HG03457 (cell line): ENCODE measurements at regions not wholly inside any gene's neighbourhood (a gene's known extent, or its start where the extent isn't known, plus 50 kb on each side); places are given as distances from the start of the nearest gene placed in this dataset.
A peak's percentile ranks its signal among the peaks of the same experiment; 100 is the strongest.

ENCODE experiments used
- ATAC-seq: cut with Tn5 transposase; IDR thresholded peaks from one replicate; pipeline ENCODE4 v1.9.1; 2021; ENCODE audit warnings: moderate number of reproducible peaks; ENCODE audit not compliant: unreplicated experiment

- no peak for ATAC-seq
Observed at GRCh38 chr4:46684041-46684440, 225.0 kb downstream of the COX7B2 start.

GRCh38 chr4:46676364-46676763 lies 232.7 kb downstream of the COX7B2 start:
- ATAC-seq, result no peak

- no peak for ATAC-seq
Observed at GRCh38 chr4:46674326-46674725, 234.7 kb downstream of the COX7B2 start.

- no peak for ATAC-seq
Observed at GRCh38 chr4:46667790-46668189, 241.3 kb downstream of the COX7B2 start.

- no peak for ATAC-seq
Observed at GRCh38 chr4:46656071-46656470, 253.0 kb downstream of the COX7B2 start.

GRCh38 chr4:46653842-46654241 lies 255.2 kb downstream of the COX7B2 start:
- no peak for ATAC-seq

- no peak for ATAC-seq
Observed at GRCh38 chr4:46649390-46649789, 259.5 kb upstream of the GABRA2 start.

GRCh38 chr4:46648088-46648744 lies 258.3 kb upstream of the GABRA2 start:
- ATAC-seq, result peak; percentile 72

- no peak for ATAC-seq
Observed at GRCh38 chr4:46645126-46645525, 255.2 kb upstream of the GABRA2 start.
